ENCODE measurements at regions not wholly inside any gene's neighbourhood (a gene's known extent, or its start where the extent isn't known, plus 50 kb on each side); places are given as distances from the start of the nearest gene placed in this dataset.

DNA sequence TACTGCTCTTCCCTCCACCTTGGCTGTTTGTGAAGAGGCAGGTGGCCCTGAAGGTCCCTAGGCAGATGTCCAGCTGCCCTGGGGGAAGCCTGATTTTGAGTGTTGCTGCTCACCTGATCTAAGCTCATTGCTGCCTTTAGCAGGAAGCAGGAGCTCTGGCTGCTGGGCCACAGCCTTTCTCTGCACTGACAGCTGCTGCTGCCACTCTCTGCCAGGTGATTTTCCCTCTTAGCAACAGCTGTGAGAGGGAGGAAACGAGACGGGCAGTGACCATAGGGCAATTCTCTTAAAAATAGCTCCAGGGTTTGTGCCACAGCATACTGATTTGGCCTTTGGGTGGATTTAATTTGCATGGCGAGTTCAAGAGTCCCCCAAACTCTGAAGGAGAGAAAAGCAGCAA, 415.8 kb upstream of the SEMA6D start:
- TF ChIP-seq, protein P1, sequence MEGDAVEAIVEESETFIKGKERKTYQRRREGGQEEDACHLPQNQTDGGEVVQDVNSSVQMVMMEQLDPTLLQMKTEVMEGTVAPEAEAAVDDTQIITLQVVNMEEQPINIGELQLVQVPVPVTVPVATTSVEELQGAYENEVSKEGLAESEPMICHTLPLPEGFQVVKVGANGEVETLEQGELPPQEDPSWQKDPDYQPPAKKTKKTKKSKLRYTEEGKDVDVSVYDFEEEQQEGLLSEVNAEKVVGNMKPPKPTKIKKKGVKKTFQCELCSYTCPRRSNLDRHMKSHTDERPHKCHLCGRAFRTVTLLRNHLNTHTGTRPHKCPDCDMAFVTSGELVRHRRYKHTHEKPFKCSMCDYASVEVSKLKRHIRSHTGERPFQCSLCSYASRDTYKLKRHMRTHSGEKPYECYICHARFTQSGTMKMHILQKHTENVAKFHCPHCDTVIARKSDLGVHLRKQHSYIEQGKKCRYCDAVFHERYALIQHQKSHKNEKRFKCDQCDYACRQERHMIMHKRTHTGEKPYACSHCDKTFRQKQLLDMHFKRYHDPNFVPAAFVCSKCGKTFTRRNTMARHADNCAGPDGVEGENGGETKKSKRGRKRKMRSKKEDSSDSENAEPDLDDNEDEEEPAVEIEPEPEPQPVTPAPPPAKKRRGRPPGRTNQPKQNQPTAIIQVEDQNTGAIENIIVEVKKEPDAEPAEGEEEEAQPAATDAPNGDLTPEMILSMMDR (IDR thresholded peaks at IDR 0.05; ENCODE audit: low read depth, low read length): no peak
- TF ChIP-seq POLR2A (IDR thresholded peaks at IDR 0.05; ENCODE audit: extremely low read depth, insufficient read length) (no peak), MAX (IDR thresholded peaks at IDR 0.05; ENCODE audit: low read depth, low read length) (no peak), MYC (IDR thresholded peaks at IDR 0.05; ENCODE audit: low read depth, low read length) (no peak)
